ENCODE measurements at regions not wholly inside any gene's neighbourhood (a gene's known extent, or its start where the extent isn't known, plus 50 kb on each side); places are given as distances from the start of the nearest gene placed in this dataset.
"Not testable (repeated sequence)": the region's sequence is repeated elsewhere in the genome, so short reads cannot be mapped to it uniquely, and the experiment has no call there.

DNA sequence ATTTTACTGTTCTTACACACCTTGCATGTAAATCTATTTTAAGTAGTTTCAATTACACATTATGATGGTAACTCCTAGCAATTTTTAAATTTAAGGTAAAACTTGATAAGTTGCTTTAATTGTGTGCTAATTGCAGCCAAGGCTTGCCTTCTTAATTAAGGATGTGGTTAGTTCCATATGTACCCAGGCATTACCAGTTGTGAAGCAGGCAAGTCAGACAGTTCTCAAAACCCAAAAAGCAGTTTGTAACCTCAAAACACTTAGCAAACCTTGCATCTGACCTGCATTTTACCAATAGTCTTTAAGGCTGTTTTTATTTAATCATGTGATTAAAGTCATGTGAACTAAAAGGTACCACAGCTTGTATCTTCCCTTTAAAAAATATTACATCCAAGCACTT is 1159.4 kb downstream of the DSC3 start:
- Histone ChIP-seq H3K4me3 (ENCODE audit: low read length) (no peak overlapping the region), H3K9ac (ENCODE audit: low read length) (no peak overlapping the region), H3K27ac (ENCODE audit: low read depth, low read length) (no peak overlapping the region), H3K36me3 (ENCODE audit: control insufficient read depth, insufficient read depth, low read length) (no peaks in the 10 kb centered on the region), H3K27me3 (ENCODE audit: control insufficient read depth, insufficient read depth, low read length) (no peaks in the 10 kb centered on the region), H3K4me1 (ENCODE audit: control insufficient read depth, insufficient read depth, low read length) (no peaks in the 10 kb centered on the region)

- Histone ChIP-seq H3K27me3 (ENCODE audit: control insufficient read depth, insufficient read depth, low read length) (no peaks in the 10 kb centered on the region), H3K9ac (ENCODE audit: low read length) (no peak overlapping the region), H3K4me1 (ENCODE audit: control insufficient read depth, insufficient read depth, low read length) (no peaks in the 10 kb centered on the region), H3K4me3 (ENCODE audit: low read length) (no peak overlapping the region), H3K27ac (ENCODE audit: low read depth, low read length) (no peak overlapping the region), H3K36me3 (ENCODE audit: control insufficient read depth, insufficient read depth, low read length) (no peaks in the 10 kb centered on the region)
Observed at GRCh38 chr18:29882620-29883019, 1159.9 kb downstream of the DSC3 start.

DNA sequence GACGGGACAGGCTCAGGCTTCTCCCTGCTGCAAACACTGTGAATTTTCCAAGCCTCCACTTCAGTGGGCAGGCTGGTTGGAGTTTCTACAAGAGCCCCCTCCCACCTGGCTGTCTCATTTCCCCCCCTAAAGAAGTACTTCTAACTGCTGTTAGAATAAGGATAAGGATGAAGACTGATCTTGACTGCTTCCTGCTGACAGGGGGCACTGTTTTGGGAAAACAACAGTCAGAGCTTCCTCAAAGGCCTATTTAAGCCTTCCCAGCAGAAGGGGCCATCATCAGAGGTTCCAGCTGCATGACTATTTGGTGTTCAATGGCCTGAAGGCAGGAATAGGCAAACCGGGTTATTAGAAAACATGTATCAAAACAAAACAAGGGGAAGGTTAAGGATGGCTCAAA is 1162.8 kb downstream of the DSC3 start:
- H3K4me1 ChIP-seq (ENCODE audit: control insufficient read depth, insufficient read depth, low read length) = no peaks in the 10 kb centered on the region
- H3K4me3 ChIP-seq (ENCODE audit: low read length) = no peak overlapping the region
- no peaks in the 10 kb centered on the region for H3K36me3 ChIP-seq (ENCODE audit: control insufficient read depth, insufficient read depth, low read length)
- no peaks in the 10 kb centered on the region for H3K27me3 ChIP-seq (ENCODE audit: control insufficient read depth, insufficient read depth, low read length)
- no peak overlapping the region for H3K27ac ChIP-seq (ENCODE audit: low read depth, low read length)
- H3K9ac ChIP-seq (ENCODE audit: low read length) = no peak overlapping the region

- Histone ChIP-seq H3K36me3 (ENCODE audit: control insufficient read depth, insufficient read depth, low read length) (no peaks in the 10 kb centered on the region), H3K27me3 (ENCODE audit: control insufficient read depth, insufficient read depth, low read length) (no peaks in the 10 kb centered on the region), H3K4me1 (ENCODE audit: control insufficient read depth, insufficient read depth, low read length) (no peaks in the 10 kb centered on the region), H3K4me3 (ENCODE audit: low read length) (no peak overlapping the region), H3K27ac (ENCODE audit: low read depth, low read length) (no peak overlapping the region), H3K9ac (ENCODE audit: low read length) (no peak overlapping the region)
Observed at GRCh38 chr18:29874519-29875098, 1167.9 kb downstream of the DSC3 start.

GRCh38 chr18:29873211-29873610 is 1169.3 kb downstream of the DSC3 start:
- H3K27ac ChIP-seq (ENCODE audit: low read depth, low read length) = no peak overlapping the region
- H3K4me1 ChIP-seq (ENCODE audit: control insufficient read depth, insufficient read depth, low read length) = no peaks in the 10 kb centered on the region
- no peaks in the 10 kb centered on the region for H3K27me3 ChIP-seq (ENCODE audit: control insufficient read depth, insufficient read depth, low read length)
- no peaks in the 10 kb centered on the region for H3K36me3 ChIP-seq (ENCODE audit: control insufficient read depth, insufficient read depth, low read length)
- no peak overlapping the region for H3K4me3 ChIP-seq (ENCODE audit: low read length)
- no peak overlapping the region for H3K9ac ChIP-seq (ENCODE audit: low read length)

DNA sequence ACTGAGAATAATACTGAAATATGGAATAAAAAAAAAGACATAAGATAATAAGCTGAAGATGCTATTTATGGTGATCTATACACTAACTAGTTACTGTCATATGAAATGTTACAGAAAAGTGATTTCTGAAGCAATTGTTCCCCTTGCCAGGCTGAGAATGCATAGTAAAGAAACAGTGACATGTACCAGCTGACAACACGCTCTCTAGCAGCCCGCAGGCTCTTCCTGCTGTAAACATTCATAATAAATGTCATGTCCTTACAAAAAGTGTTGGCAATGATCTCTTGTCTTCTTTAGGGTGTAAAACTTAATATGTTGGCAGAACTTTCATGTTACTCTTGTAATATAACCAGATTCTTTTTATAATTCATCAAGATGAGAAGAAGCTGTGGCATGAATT is 1171.3 kb downstream of the DSC3 start:
- no peak overlapping the region for H3K27ac ChIP-seq (ENCODE audit: low read depth, low read length)
- H3K9ac ChIP-seq (ENCODE audit: low read length) = no peak overlapping the region
- H3K4me1 ChIP-seq (ENCODE audit: control insufficient read depth, insufficient read depth, low read length) = no peaks in the 10 kb centered on the region
- H3K4me3 ChIP-seq (ENCODE audit: low read length) = no peak overlapping the region
- H3K27me3 ChIP-seq (ENCODE audit: control insufficient read depth, insufficient read depth, low read length) = no peaks in the 10 kb centered on the region
- no peaks in the 10 kb centered on the region for H3K36me3 ChIP-seq (ENCODE audit: control insufficient read depth, insufficient read depth, low read length)

DNA sequence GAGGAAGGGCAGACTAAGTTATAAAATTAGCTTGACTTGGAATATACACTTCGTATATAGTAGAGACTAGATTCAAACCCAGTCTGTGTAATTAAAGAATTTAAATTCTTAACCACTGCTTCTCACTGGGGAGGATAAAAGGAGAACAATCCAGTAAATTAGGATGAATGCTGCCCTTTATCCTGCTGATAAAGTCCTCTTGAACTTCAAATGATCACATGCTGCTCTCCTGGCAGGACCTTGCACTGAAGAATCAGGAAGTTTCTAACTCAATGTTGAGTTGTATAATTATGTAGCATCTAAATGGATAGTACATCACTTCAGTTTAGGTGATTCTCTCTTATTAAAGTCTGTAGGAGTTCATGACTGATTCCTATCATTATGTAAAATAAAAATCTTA is 1179.7 kb downstream of the DSC3 start:
- H3K9ac ChIP-seq (ENCODE audit: low read length) = no peak overlapping the region
- H3K4me1 ChIP-seq (ENCODE audit: control insufficient read depth, insufficient read depth, low read length) = no peaks in the 10 kb centered on the region
- H3K27me3 ChIP-seq (ENCODE audit: control insufficient read depth, insufficient read depth, low read length) = no peaks in the 10 kb centered on the region
- H3K4me3 ChIP-seq (ENCODE audit: low read length) = no peak overlapping the region
- no peaks in the 10 kb centered on the region for H3K36me3 ChIP-seq (ENCODE audit: control insufficient read depth, insufficient read depth, low read length)
- no peak overlapping the region for H3K27ac ChIP-seq (ENCODE audit: low read depth, low read length)

- Histone ChIP-seq H3K4me1 (ENCODE audit: control insufficient read depth, insufficient read depth, low read length) (no peaks in the 10 kb centered on the region), H3K4me3 (ENCODE audit: low read length) (no peak overlapping the region), H3K36me3 (ENCODE audit: control insufficient read depth, insufficient read depth, low read length) (no peaks in the 10 kb centered on the region), H3K27ac (ENCODE audit: low read depth, low read length) (no peak overlapping the region), H3K27me3 (ENCODE audit: control insufficient read depth, insufficient read depth, low read length) (no peaks in the 10 kb centered on the region), H3K9ac (ENCODE audit: low read length) (no peak overlapping the region)
Observed at GRCh38 chr18:29855637-29856036, 1186.9 kb downstream of the DSC3 start.

GRCh38 chr18:29853126-29853525 is 1189.4 kb downstream of the DSC3 start:
- no peaks in the 10 kb centered on the region for H3K27me3 ChIP-seq (ENCODE audit: control insufficient read depth, insufficient read depth, low read length)
- no peak overlapping the region for H3K4me3 ChIP-seq (ENCODE audit: low read length)
- no peaks in the 10 kb centered on the region for H3K36me3 ChIP-seq (ENCODE audit: control insufficient read depth, insufficient read depth, low read length)

GRCh38 chr18:29849144-29849543 is 1193.4 kb downstream of the DSC3 start:
- Histone ChIP-seq H3K4me1 (ENCODE audit: control insufficient read depth, insufficient read depth, low read length) (no peaks in the 10 kb centered on the region), H3K9ac (ENCODE audit: low read length) (no peak overlapping the region), H3K36me3 (ENCODE audit: control insufficient read depth, insufficient read depth, low read length) (no peaks in the 10 kb centered on the region), H3K4me3 (ENCODE audit: low read length) (no peak overlapping the region), H3K27me3 (ENCODE audit: control insufficient read depth, insufficient read depth, low read length) (no peaks in the 10 kb centered on the region), H3K27ac (ENCODE audit: low read depth, low read length) (no peak overlapping the region)

More at GRCh38 chr18:29853126-29853525, 1189.4 kb downstream of the DSC3 start:
- H3K4me1 ChIP-seq (ENCODE audit: control insufficient read depth, insufficient read depth, low read length) = no peaks in the 10 kb centered on the region
- H3K9ac ChIP-seq (ENCODE audit: low read length) = no peak overlapping the region
- no peak overlapping the region for H3K27ac ChIP-seq (ENCODE audit: low read depth, low read length)

GRCh38 chr18:29841631-29842030 is 1200.9 kb downstream of the DSC3 start:
- Histone ChIP-seq H3K9ac (ENCODE audit: low read length) (no peak overlapping the region), H3K27ac (ENCODE audit: low read depth, low read length) (no peak overlapping the region), H3K4me3 (ENCODE audit: low read length) (no peak overlapping the region)

DNA sequence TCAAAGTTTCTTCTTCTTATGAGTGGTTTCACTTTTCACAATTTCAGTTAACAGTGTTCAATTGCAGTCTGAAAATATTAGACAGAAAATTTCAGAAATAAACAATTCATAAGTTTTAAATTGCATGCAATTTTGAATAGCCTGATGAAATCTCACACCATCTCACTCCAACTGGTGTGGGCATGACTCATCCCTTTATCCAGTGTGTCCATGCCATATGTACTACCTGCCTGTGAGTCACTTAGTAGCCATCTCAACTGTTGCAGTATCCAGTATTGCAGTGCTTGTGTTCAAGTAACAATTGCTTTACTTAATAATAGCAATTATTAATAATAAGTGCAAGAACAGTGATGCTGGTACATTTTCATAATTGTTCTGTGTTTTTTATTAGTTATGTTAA is 1202.5 kb downstream of the DSC3 start:
- no peak overlapping the region for H3K4me3 ChIP-seq (ENCODE audit: low read length)
- no peak overlapping the region for H3K27ac ChIP-seq (ENCODE audit: low read depth, low read length)
- H3K9ac ChIP-seq (ENCODE audit: low read length) = no peak overlapping the region
- H3K27me3 ChIP-seq (ENCODE audit: control insufficient read depth, insufficient read depth, low read length) = no peaks in the 10 kb centered on the region
- no peaks in the 10 kb centered on the region for H3K36me3 ChIP-seq (ENCODE audit: control insufficient read depth, insufficient read depth, low read length)
- H3K4me1 ChIP-seq (ENCODE audit: control insufficient read depth, insufficient read depth, low read length) = no peaks in the 10 kb centered on the region

More at GRCh38 chr18:29841631-29842030, 1200.9 kb downstream of the DSC3 start:
- H3K36me3 ChIP-seq (ENCODE audit: control insufficient read depth, insufficient read depth, low read length) = no peaks in the 10 kb centered on the region
- no peaks in the 10 kb centered on the region for H3K4me1 ChIP-seq (ENCODE audit: control insufficient read depth, insufficient read depth, low read length)
- no peaks in the 10 kb centered on the region for H3K27me3 ChIP-seq (ENCODE audit: control insufficient read depth, insufficient read depth, low read length)

DNA sequence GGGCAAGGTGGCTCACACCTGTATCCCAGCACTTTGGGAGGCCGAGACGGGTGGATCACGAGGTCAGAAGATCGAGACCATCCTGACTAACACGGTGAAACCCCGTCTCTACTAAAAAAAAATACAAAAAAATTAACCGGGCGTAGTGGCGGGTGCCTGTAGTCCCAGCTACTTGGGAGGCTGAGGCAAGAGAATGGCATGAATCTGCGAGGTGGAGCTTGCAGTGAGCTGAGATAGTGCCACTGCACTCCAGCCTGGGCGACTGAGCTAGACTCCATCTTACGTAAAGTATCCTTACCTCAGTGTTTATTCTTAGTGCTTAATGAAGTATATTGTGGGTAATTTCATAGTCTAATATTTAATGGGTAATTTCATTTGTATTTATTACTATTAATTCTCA is 1203.6 kb downstream of the DSC3 start:
- H3K27me3 ChIP-seq (ENCODE audit: control insufficient read depth, insufficient read depth, low read length); H3K4me1 ChIP-seq (ENCODE audit: control insufficient read depth, insufficient read depth, low read length); H3K9ac ChIP-seq (ENCODE audit: low read length); H3K4me3 ChIP-seq (ENCODE audit: low read length); H3K36me3 ChIP-seq (ENCODE audit: control insufficient read depth, insufficient read depth, low read length); H3K27ac ChIP-seq (ENCODE audit: low read depth, low read length): not testable (repeated sequence)
